Nephron (organoid): ENCODE measurements at regions not wholly inside any gene's neighbourhood (a gene's known extent, or its start where the extent isn't known, plus 50 kb on each side); places are given as distances from the start of the nearest gene placed in this dataset.

Source experiments
- H3K27ac Mint-ChIP-seq, 3 experiments: 2 replicates each; pipeline ENCODE4 v1.8.0; 2020; ENCODE audit warnings: mixed read lengths in 3 of 3, mild to moderate bottlenecking in 2 of 3, moderate library complexity in 1 of 3
- H3K27me3 Mint-ChIP-seq: 2 replicates; pipeline ENCODE4 v1.8.0; 2021; ENCODE audit warnings: low read depth, mild to moderate bottlenecking, moderate library complexity, mixed read lengths
- H3K36me3 Mint-ChIP-seq: 2 replicates; pipeline ENCODE4 v1.8.0; 2020; ENCODE audit warnings: low read depth, mixed read lengths
- H3K4me1 Mint-ChIP-seq: 2 replicates; pipeline ENCODE4 v1.8.0; 2020; ENCODE audit warnings: mixed read lengths
- H3K4me3 Mint-ChIP-seq, 3 experiments: 2 replicates each; pipeline ENCODE4 v1.8.0; 2020; ENCODE audit warnings: mild to moderate bottlenecking in 3 of 3, mixed read lengths in 3 of 3, moderate library complexity in 2 of 3
- H3K9me3 Mint-ChIP-seq: 2 replicates; pipeline ENCODE4 v1.8.0; 2020; ENCODE audit warnings: mixed read lengths
- TF ChIP-seq, protein P1 (sequence below), 3 experiments: fragments of 200-600 bp; sonication (generic); IDR thresholded peaks; one replicate each; pipeline ENCODE4 v1.5.0; 2021; ENCODE audit warnings: antibody characterized with exemption in 3 of 3; ENCODE audit not compliant: unreplicated experiment in 3 of 3

DNA sequence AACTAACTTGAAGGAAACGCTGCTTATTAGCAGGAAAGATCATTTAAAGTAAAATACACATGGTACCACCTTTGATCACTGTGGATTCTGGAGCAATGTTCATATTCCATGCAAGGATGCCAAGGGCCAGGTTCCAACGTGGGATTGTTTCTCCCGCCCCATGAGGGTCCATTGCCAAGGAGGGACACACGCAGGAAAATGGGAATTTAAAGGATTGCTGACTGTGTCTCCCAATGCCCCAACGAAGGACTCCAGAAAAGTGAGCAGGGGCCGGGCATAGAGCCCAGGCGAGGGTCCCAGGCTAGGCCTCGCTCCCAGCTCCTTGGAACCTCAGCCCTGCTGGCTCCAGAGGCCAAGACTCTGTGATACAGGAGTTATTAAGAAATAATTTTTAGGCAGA, 111.2 kb downstream of the DACT2 start:
- H3K27ac Mint-ChIP-seq: no peak overlapping the region
- no peaks in the 10 kb centered on the region for H3K36me3 Mint-ChIP-seq
- peaks cover 14% of the 10 kb centered on the region for H3K9me3 Mint-ChIP-seq
- H3K27me3 Mint-ChIP-seq: peaks cover 7% of the 10 kb centered on the region
- H3K4me1 Mint-ChIP-seq: peaks cover 34% of the 10 kb centered on the region
- H3K4me3 Mint-ChIP-seq: no peak overlapping the region
- TF ChIP-seq, protein P1, sequence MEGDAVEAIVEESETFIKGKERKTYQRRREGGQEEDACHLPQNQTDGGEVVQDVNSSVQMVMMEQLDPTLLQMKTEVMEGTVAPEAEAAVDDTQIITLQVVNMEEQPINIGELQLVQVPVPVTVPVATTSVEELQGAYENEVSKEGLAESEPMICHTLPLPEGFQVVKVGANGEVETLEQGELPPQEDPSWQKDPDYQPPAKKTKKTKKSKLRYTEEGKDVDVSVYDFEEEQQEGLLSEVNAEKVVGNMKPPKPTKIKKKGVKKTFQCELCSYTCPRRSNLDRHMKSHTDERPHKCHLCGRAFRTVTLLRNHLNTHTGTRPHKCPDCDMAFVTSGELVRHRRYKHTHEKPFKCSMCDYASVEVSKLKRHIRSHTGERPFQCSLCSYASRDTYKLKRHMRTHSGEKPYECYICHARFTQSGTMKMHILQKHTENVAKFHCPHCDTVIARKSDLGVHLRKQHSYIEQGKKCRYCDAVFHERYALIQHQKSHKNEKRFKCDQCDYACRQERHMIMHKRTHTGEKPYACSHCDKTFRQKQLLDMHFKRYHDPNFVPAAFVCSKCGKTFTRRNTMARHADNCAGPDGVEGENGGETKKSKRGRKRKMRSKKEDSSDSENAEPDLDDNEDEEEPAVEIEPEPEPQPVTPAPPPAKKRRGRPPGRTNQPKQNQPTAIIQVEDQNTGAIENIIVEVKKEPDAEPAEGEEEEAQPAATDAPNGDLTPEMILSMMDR (IDR thresholded peaks at IDR 0.05; ENCODE audit: unreplicated experiment in 3 of 3): no peak

DNA sequence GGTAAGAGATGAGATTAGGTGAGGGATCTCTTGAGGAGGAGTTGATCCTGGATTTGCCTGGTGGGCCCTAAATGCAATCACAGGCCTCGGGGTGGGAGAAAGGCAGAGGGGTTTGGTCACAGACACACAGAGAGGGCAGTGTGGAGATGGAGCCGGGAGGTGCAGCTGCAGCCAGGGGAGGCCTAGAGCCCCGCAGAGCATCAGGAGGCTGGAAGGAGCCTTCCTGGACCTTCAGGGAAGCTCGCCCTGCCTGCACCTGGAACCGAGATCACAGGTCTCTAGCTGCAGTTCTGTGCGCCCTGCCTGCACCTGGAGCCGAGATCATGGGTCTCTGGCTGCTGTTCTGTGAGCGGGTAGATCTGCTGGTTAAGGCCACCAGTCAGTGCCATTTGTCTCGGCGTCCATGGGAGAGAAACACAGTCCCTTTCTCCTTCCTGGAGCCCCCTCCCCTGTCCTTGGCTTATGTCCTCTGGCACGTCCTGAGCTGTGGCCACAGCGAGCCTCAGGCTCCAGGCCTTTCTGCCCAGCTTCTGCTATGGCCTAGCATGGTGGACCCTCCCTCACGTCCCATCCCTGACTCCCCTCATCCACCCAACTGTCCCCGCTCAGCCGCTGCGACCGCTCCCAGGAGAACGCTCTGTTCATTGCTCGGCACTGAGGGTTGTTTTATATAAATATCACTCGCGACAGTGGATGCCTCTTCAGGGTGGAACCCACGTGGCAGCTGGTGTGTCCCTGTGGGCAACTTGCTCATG, 112.0 kb downstream of the DACT2 start:
- Mint-ChIP-seq H3K4me1 (peaks cover 34% of the 10 kb centered on the region), H3K4me3 (no peak overlapping the region), H3K27ac (peak overlapping the region in 2 of 3 experiments; percentile 41 to 71), H3K27me3 (peaks cover 7% of the 10 kb centered on the region), H3K9me3 (peaks cover 17% of the 10 kb centered on the region), H3K36me3 (no peaks in the 10 kb centered on the region)
- TF ChIP-seq, protein P1 (IDR thresholded peaks at IDR 0.05; ENCODE audit: unreplicated experiment in 3 of 3): no peak

DNA sequence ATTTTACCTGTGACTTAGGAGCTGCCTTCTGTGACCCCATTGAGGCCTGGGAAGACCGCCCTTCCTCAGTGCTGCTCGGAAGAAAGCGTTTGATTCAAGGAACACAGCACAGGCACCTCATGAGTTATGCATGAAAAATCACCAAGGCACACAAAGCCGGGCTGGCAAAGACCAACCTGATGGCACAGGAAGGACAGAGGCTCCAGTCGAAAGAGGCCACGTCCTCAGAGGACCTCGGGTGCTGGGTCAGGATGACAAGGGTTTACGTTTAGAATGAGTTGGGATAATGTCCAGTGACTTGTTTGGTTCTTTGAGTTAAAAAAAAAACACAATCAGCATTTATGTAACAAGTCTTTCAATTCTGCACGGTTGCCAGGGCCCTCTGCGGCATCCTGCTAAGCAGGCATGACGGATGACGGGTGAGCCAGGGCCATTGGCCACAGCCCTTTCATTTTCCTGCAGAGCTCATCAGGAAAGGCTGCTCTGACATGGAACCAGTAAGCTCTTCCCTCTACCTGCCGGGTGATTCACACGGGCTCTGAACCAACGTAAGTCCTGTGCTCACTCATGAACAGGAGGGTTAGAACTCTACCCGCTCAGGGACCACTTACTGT, 112.8 kb downstream of the DACT2 start:
- Mint-ChIP-seq H3K27ac (peak overlapping the region; percentile 24 to 71 (median 41)), H3K4me1 (peaks cover 31% of the 10 kb centered on the region), H3K27me3 (peaks cover 7% of the 10 kb centered on the region), H3K4me3 (no peak overlapping the region), H3K9me3 (peaks cover 17% of the 10 kb centered on the region), H3K36me3 (no peaks in the 10 kb centered on the region)
- TF ChIP-seq, protein P1 (IDR thresholded peaks at IDR 0.05; ENCODE audit: unreplicated experiment in 3 of 3): no peak

DNA sequence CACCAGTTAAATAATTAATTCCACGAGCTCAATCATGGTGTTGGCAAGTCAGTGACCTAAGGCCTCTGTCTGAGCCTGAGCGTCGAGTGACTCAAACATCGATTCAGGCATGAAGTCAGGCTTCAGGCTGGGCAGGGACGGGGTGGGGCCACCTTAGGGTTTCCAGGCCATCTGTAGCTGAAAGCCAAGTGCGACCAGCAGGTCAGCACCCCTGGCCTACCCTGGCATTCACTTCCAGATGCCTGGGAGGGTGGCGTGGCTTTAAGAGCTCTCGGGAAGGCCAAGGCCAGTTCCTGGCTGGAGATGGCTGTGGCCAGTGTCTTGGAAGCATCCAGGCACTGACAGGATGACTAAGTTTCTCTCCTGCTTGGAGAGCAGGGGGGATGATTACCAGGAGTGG, 113.4 kb downstream of the DACT2 start:
- Mint-ChIP-seq H3K36me3 (no peaks in the 10 kb centered on the region), H3K9me3 (peaks cover 17% of the 10 kb centered on the region), H3K27ac (peak overlapping the region in 2 of 3 experiments; percentile 24 to 71), H3K27me3 (peaks cover 7% of the 10 kb centered on the region), H3K4me1 (peaks cover 25% of the 10 kb centered on the region), H3K4me3 (no peak overlapping the region)
- TF ChIP-seq, protein P1 (IDR thresholded peaks at IDR 0.05; ENCODE audit: unreplicated experiment in 3 of 3): no peak

DNA sequence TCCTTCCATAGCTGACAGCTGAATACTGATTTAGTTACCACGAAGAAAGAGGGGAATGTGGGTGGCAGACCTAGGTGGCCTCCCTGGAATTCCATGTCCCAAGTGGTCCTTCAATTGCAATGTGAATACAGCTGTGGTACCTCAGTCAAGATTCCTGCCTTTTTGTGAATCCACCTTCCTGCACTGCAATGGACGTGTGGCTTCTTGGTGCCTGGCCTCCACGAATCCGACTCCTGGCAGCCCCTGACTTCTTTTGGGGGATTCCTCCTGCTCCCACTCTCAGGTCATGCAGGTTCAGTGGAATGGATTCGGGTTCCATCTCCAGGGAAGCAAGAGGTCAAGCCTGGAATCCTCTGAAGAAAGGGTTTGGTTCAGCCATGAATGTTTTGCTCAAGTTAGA, 117.8 kb downstream of the DACT2 start:
- H3K36me3 Mint-ChIP-seq: no peaks in the 10 kb centered on the region
- no peak overlapping the region for H3K27ac Mint-ChIP-seq
- H3K9me3 Mint-ChIP-seq: peaks cover 17% of the 10 kb centered on the region
- TF ChIP-seq, protein P1 (IDR thresholded peaks at IDR 0.05; ENCODE audit: unreplicated experiment in 3 of 3): no peak
- peaks cover 18% of the 10 kb centered on the region for H3K27me3 Mint-ChIP-seq
- no peak overlapping the region for H3K4me3 Mint-ChIP-seq
- H3K4me1 Mint-ChIP-seq: peaks cover 6% of the 10 kb centered on the region
